HL-60 (cell line): ENCODE measurements at regions not wholly inside any gene's neighbourhood (a gene's known extent, or its start where the extent isn't known, plus 50 kb on each side); places are given as distances from the start of the nearest gene placed in this dataset.

ENCODE experiments used
- POLR2AphosphoS5 ChIP-seq: IDR thresholded peaks from 2 replicates; pipeline ENCODE4 v1.6.1; 2012; ENCODE audit warnings: low read depth
- TF ChIP-seq, protein P1 (sequence below): IDR thresholded peaks from one replicate; pipeline ENCODE4 v1.5.1; 2011; ENCODE audit warnings: low read length, control low read depth, inconsistent platforms; ENCODE audit not compliant: insufficient read depth

DNA sequence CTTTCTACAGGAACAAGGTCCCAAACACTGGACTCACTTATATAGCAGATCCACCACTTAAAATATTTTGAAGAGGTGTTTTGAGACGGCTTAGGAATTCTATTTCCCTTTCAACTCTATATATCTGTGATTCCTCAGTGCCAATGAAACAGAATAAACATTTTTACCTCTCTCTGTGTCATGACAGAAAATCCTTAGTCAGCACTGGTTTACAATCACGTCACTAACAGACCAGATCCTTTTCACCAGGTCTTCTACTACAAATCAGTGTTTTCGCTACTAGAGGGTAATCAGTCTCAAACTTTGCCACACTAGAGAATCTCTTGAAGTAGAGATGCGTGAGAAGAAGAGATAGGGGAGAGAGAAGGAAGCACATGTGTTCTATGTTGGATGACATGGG is 325.6 kb downstream of the SS18 start:
- TF ChIP-seq, protein P1, sequence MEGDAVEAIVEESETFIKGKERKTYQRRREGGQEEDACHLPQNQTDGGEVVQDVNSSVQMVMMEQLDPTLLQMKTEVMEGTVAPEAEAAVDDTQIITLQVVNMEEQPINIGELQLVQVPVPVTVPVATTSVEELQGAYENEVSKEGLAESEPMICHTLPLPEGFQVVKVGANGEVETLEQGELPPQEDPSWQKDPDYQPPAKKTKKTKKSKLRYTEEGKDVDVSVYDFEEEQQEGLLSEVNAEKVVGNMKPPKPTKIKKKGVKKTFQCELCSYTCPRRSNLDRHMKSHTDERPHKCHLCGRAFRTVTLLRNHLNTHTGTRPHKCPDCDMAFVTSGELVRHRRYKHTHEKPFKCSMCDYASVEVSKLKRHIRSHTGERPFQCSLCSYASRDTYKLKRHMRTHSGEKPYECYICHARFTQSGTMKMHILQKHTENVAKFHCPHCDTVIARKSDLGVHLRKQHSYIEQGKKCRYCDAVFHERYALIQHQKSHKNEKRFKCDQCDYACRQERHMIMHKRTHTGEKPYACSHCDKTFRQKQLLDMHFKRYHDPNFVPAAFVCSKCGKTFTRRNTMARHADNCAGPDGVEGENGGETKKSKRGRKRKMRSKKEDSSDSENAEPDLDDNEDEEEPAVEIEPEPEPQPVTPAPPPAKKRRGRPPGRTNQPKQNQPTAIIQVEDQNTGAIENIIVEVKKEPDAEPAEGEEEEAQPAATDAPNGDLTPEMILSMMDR: no peak
- TF ChIP-seq POLR2AphosphoS5: no peak
